K562 (cell line): ENCODE measurements at regions not wholly inside any gene's neighbourhood (a gene's known extent, or its start where the extent isn't known, plus 50 kb on each side); places are given as distances from the start of the nearest gene placed in this dataset.

Experiments
- BDP1 ChIP-seq: IDR thresholded peaks from 3 replicates; pipeline ENCODE4 v1.6.1; 2011; ENCODE audit not compliant: insufficient read length, insufficient read depth
- CTCF ChIP-seq, 3 experiments: IDR thresholded peaks in 2 of 3; conservative IDR thresholded peaks in 1 of 3; 2 replicates each; pipeline ENCODE4 v1.5.1; 2011 to 2012; ENCODE audit warnings: low read length in 3 of 3, mild to moderate bottlenecking in 3 of 3, control low read depth in 2 of 3, improper control_type of control experiment in 1 of 3, inconsistent platforms in 1 of 3, low read depth in 1 of 3, mixed read lengths in 1 of 3, moderate library complexity in 1 of 3; ENCODE audit not compliant: insufficient read depth in 2 of 3
- EZH2 ChIP-seq: IDR thresholded peaks from 2 replicates; pipeline ENCODE4 v1.6.1; 2012; ENCODE audit warnings: low read depth, mild to moderate bottlenecking, inconsistent platforms, low read length, borderline replicate concordance
- FOXP1 ChIP-seq: sonication (generic); formaldehyde crosslinking; IDR thresholded peaks from 2 replicates; pipeline ENCODE4 v1.8.0; 2022; ENCODE audit warnings: mild to moderate bottlenecking, missing genetic modification reagents
- GTF3C2 ChIP-seq: IDR thresholded peaks from 3 replicates; pipeline ENCODE4 v1.6.1; 2011; ENCODE audit warnings: borderline replicate concordance, mild to moderate bottlenecking, moderate library complexity; ENCODE audit not compliant: insufficient read length; ENCODE audit errors: extremely low read depth
- JUNB ChIP-seq: fragments of 450-650 bp; formaldehyde crosslinking; conservative IDR thresholded peaks from 2 replicates; pipeline ENCODE4 v1.4.0; 2020; ENCODE audit warnings: mild to moderate bottlenecking
- LARP7 ChIP-seq: fragments of 450-650 bp; IDR thresholded peaks from 2 replicates; pipeline ENCODE4 v1.6.1; 2016
- PHF21A ChIP-seq: fragments of 450-650 bp; IDR thresholded peaks from 2 replicates; pipeline ENCODE4 v1.6.1; 2017; ENCODE audit warnings: low read depth, borderline replicate concordance
- SIRT6 ChIP-seq: IDR thresholded peaks from one replicate; pipeline ENCODE4 v1.6.1; 2012; ENCODE audit warnings: low read depth, mild to moderate bottlenecking, control low read depth, inconsistent platforms, low read length, moderate library complexity
- TARDBP ChIP-seq: fragments of 450-650 bp; IDR thresholded peaks from 2 replicates; pipeline ENCODE4 v1.6.1; 2016
- TOE1 ChIP-seq, 2 experiments: fragments of 450-650 bp in 1 of 2; sonication (generic) in 1 of 2; formaldehyde crosslinking in 1 of 2; IDR thresholded peaks; 2 replicates each; pipeline versions ENCODE4 v1.7.1 to v1.8.0; 2016 to 2022; ENCODE audit warnings: borderline replicate concordance in 2 of 2, mild to moderate bottlenecking in 2 of 2, antibody characterized with exemption in 1 of 2, inconsistent platforms in 1 of 2, low read depth in 1 of 2, missing genetic modification reagents in 1 of 2, moderate library complexity in 1 of 2
- ZBTB40 ChIP-seq, 2 experiments: fragments of 450-650 bp in 1 of 2; sonication (generic) in 1 of 2; formaldehyde crosslinking in 1 of 2; IDR thresholded peaks; 2 replicates each; pipeline versions ENCODE4 v1.7.1 to v1.9.0; 2016 to 2022; ENCODE audit warnings: inconsistent platforms in 1 of 2, mild to moderate bottlenecking in 1 of 2, missing genetic modification reagents in 1 of 2

GRCh38 chr6:25137480-25137879 lies 141.7 kb upstream of the CARMIL1 start:
- TF ChIP-seq BDP1 (no peak), JUNB (CRISPR knock-in tag) (no peak), SIRT6 (no peak), LARP7 (no peak), PHF21A (no peak), GTF3C2 (no peak), EZH2 (no peak), TOE1 (IDR thresholded peaks at IDR 0.05; ENCODE audit: borderline replicate concordance) (no peak), TOE1 (CRISPR knock-in tag; IDR thresholded peaks at IDR 0.05; ENCODE audit: borderline replicate concordance, low read depth) (no peak), ZBTB40 (IDR thresholded peaks at IDR 0.05) (no peak), ZBTB40 (CRISPR knock-in tag; IDR thresholded peaks at IDR 0.05) (no peak), CTCF (IDR thresholded peaks at IDR 0.05 in 2 of 3, conservative IDR thresholded peaks at IDR 0.05 in 1 of 3; ENCODE audit: insufficient read depth in 2 of 3, low read depth in 1 of 3, low read length in 3 of 3) (no peak), FOXP1 (CRISPR knock-in tag) (no peak), TARDBP (no peak)
